Brain microvascular endothelial cell (primary cell): ENCODE measurements at regions not wholly inside any gene's neighbourhood (a gene's known extent, or its start where the extent isn't known, plus 50 kb on each side); places are given as distances from the start of the nearest gene placed in this dataset.

ENCODE experiments used
- DNase-seq: peaks from one replicate; pipeline ENCODE4 v3.0.0-alpha.2; 2020
- H3K27ac ChIP-seq: fragments of 250-450 bp; sonication (Bioruptor Pico); 2 replicates; pipeline ENCODE4 v1.5.1; 2020; ENCODE audit warnings: mild to moderate bottlenecking, moderate library complexity
- H3K27me3 ChIP-seq: fragments of 250-450 bp; sonication (Bioruptor Pico); replicated peaks from 2 replicates; pipeline ENCODE4 v1.5.1; 2020; ENCODE audit warnings: mild to moderate bottlenecking
- H3K36me3 ChIP-seq: fragments of 250-450 bp; sonication (Bioruptor Pico); replicated peaks from 2 replicates; pipeline ENCODE4 v1.5.1; 2020; ENCODE audit warnings: mild to moderate bottlenecking
- H3K4me3 ChIP-seq: 2 replicates; pipeline ENCODE4 v1.5.1; 2011; ENCODE audit warnings: low read depth, mild to moderate bottlenecking, control low read depth, low read length, moderate library complexity
- CTCF ChIP-seq: IDR thresholded peaks from 2 replicates; pipeline ENCODE4 v1.5.1; 2011; ENCODE audit warnings: low read depth, mild to moderate bottlenecking, moderate library complexity, low read length, control low read depth, inconsistent platforms; ENCODE audit errors: missing control alignments
- in situ Hi-C: cut with HindIII; loops from 2 replicates; pipeline ENCODE4 v1.10.0; 2017; ENCODE audit warnings: low sequenced_read_pairs, low pct_ligation_motif_present

GRCh38 chr7:131164025-131164925 is 163.4 kb upstream of the MKLN1 start:
- peak; percentile 42 for DNase-seq
- in situ Hi-C loops: no loop called here
- no peaks in the 10 kb centered on the region for H3K27me3 ChIP-seq
- no peak overlapping the region for H3K4me3 ChIP-seq
- no peak for TF ChIP-seq CTCF
- no peaks in the 10 kb centered on the region for H3K36me3 ChIP-seq
- peak overlapping the region; percentile 67 for H3K27ac ChIP-seq

- H3K36me3 ChIP-seq: no peaks in the 10 kb centered on the region
- no peak for DNase-seq
- in situ Hi-C loops: no loop called here
- H3K27me3 ChIP-seq: no peaks in the 10 kb centered on the region
- TF ChIP-seq CTCF: no peak
- H3K27ac ChIP-seq: no peak overlapping the region
- no peak overlapping the region for H3K4me3 ChIP-seq
These were observed 161.6 kb upstream of the MKLN1 start for GRCh38 chr7:131166066-131166465.

GRCh38 chr7:131170440-131171271 is 157.0 kb upstream of the MKLN1 start:
- Histone ChIP-seq H3K27me3 (no peaks in the 10 kb centered on the region), H3K27ac (no peak overlapping the region), H3K36me3 (no peaks in the 10 kb centered on the region), H3K4me3 (no peak overlapping the region)
- in situ Hi-C loops: no loop called here
- TF ChIP-seq CTCF: no peak
- no peak for DNase-seq

- Histone ChIP-seq H3K27me3 (no peaks in the 10 kb centered on the region), H3K36me3 (no peaks in the 10 kb centered on the region), H3K4me3 (no peak overlapping the region), H3K27ac (peak overlapping the region; percentile 76)
- DNase-seq: peak; percentile 84
- in situ Hi-C loops: no loop called here
- TF ChIP-seq CTCF: no peak
These were observed 154.4 kb upstream of the MKLN1 start for GRCh38 chr7:131173145-131173890.

- H3K4me3 ChIP-seq: no peak overlapping the region
- DNase-seq: no peak
- no peak for TF ChIP-seq CTCF
- no peak overlapping the region for H3K27ac ChIP-seq
- H3K36me3 ChIP-seq: no peaks in the 10 kb centered on the region
- no peaks in the 10 kb centered on the region for H3K27me3 ChIP-seq
- in situ Hi-C loops: no loop called here
These were observed 153.3 kb upstream of the MKLN1 start for GRCh38 chr7:131174391-131174790.
